Natural killer cell (primary cell): ENCODE measurements at regions not wholly inside any gene's neighbourhood (a gene's known extent, or its start where the extent isn't known, plus 50 kb on each side); places are given as distances from the start of the nearest gene placed in this dataset.

Experiments
- ATAC-seq, 3 donors: fragments of 150-1000 bp in 2 of 3; fragments of 200-7000 bp in 1 of 3; cut with Tn5 transposase; 1 replicate in 1 of 3; 2 replicates in 2 of 3; pipeline ENCODE4 v1.10.0; 2021; ENCODE audit warnings: mild to moderate bottlenecking in 2 of 3, moderate library complexity in 2 of 3
- DNase-seq, 2 donors: peaks; one replicate each; pipeline versions ENCODE4 v3.0.0 to v3.0.0-alpha.2; 2013 to 2021; ENCODE audit warnings: mixed read lengths in 1 of 2
- H3K27ac ChIP-seq: one replicate; pipeline ENCODE4 v1.5.1; 2013; ENCODE audit warnings: mild to moderate bottlenecking, low read length
- H3K27me3 ChIP-seq: one replicate; pipeline ENCODE4 v1.6.1; 2013; ENCODE audit warnings: low read length; ENCODE audit not compliant: control insufficient read depth, insufficient read depth
- H3K36me3 ChIP-seq: one replicate; pipeline ENCODE4 v1.6.1; 2013; ENCODE audit warnings: low read length; ENCODE audit not compliant: control insufficient read depth, insufficient read depth
- H3K4me1 ChIP-seq: one replicate; pipeline ENCODE4 v1.6.1; 2013; ENCODE audit warnings: low read length; ENCODE audit not compliant: control insufficient read depth, insufficient read depth
- H3K4me3 ChIP-seq: one replicate; pipeline ENCODE4 v1.5.1; 2013; ENCODE audit warnings: low read length
- H3K9me3 ChIP-seq: one replicate; pipeline ENCODE4 v1.6.1; 2013; ENCODE audit warnings: low read length; ENCODE audit not compliant: control insufficient read depth, insufficient read depth
- H3K27ac Mint-ChIP-seq, 2 donors: one replicate each; pipeline ENCODE4 v1.8.0; 2022; ENCODE audit warnings: mild to moderate bottlenecking in 2 of 2, mixed read lengths in 2 of 2, moderate library complexity in 1 of 2
- H3K27me3 Mint-ChIP-seq, 2 donors: one replicate each; pipeline ENCODE4 v1.8.0; 2022; ENCODE audit warnings: low read depth in 2 of 2, mixed read lengths in 2 of 2
- H3K36me3 Mint-ChIP-seq: one replicate; pipeline ENCODE4 v1.8.0; 2022; ENCODE audit warnings: mixed read lengths
- H3K4me1 Mint-ChIP-seq, 2 donors: one replicate each; pipeline ENCODE4 v1.8.0; 2022; ENCODE audit warnings: mixed read lengths in 2 of 2
- H3K4me3 Mint-ChIP-seq: one replicate; pipeline ENCODE4 v1.8.0; 2022; ENCODE audit warnings: mild to moderate bottlenecking, moderate library complexity, mixed read lengths
- H3K9me3 Mint-ChIP-seq, 2 donors: one replicate each; pipeline ENCODE4 v1.8.0; 2022; ENCODE audit warnings: mixed read lengths in 2 of 2
- CTCF ChIP-seq: fragments of 200-600 bp; IDR thresholded peaks from one replicate; pipeline ENCODE4 v1.8.0; 2022; ENCODE audit warnings: antibody characterized with exemption
- WGBS: methylation state at CpG from one replicate; pipeline ENCODE4 v1.1.7; 2013; ENCODE audit warnings: missing lambda C conversion rate; ENCODE audit not compliant: insufficient coverage; 5-methylcytosine and 5-hydroxymethylcytosine counted together
- intact Hi-C: fragments of 100-400 bp; cut with micrococcal nuclease; formaldehyde crosslinking; loops from one replicate; pipeline ENCODE4 v1.14.2; 2022

GRCh38 chr4:95987851-95988250 lies 148.0 kb downstream of the PDHA2 start:
- H3K27me3 Mint-ChIP-seq, result no peaks in the 10 kb centered on the region
- peaks cover 4% of the 10 kb centered on the region for H3K4me1 ChIP-seq
- no peak overlapping the region for H3K4me3 ChIP-seq
- no peak overlapping the region for H3K4me3 Mint-ChIP-seq
- no peaks in the 10 kb centered on the region for H3K36me3 ChIP-seq
- H3K27me3 ChIP-seq, result no peaks in the 10 kb centered on the region
- H3K27ac ChIP-seq, result no peak overlapping the region
- H3K9me3 Mint-ChIP-seq, result peaks cover 0 to 8% of the 10 kb centered on the region in 2 donors
- ATAC-seq (no peak), DNase-seq (no peak)
- TF ChIP-seq CTCF, result no peak
- H3K27ac Mint-ChIP-seq, result no peak overlapping the region
- intact Hi-C loops, result no loop called here
- peaks cover 7 to 11% of the 10 kb centered on the region in 2 donors for H3K4me1 Mint-ChIP-seq
- H3K36me3 Mint-ChIP-seq, result no peaks in the 10 kb centered on the region
- no peaks in the 10 kb centered on the region for H3K9me3 ChIP-seq

- ATAC-seq (no peak), DNase-seq (no peak)
- no peak overlapping the region for H3K4me3 ChIP-seq
- Mint-ChIP-seq H3K27ac (no peak overlapping the region), H3K9me3 (peaks cover 3 to 5% of the 10 kb centered on the region in 2 donors), H3K27me3 (no peaks in the 10 kb centered on the region), H3K36me3 (no peaks in the 10 kb centered on the region), H3K4me3 (no peak overlapping the region), H3K4me1 (no peaks in the 10 kb centered on the region)
- no peaks in the 10 kb centered on the region for H3K36me3 ChIP-seq
- WGBS, result 100% methylated on average over 2 of the region's 2 CpGs
- H3K27me3 ChIP-seq, result no peaks in the 10 kb centered on the region
- H3K27ac ChIP-seq, result no peak overlapping the region
- no peaks in the 10 kb centered on the region for H3K9me3 ChIP-seq
- H3K4me1 ChIP-seq, result no peaks in the 10 kb centered on the region
- no peak for TF ChIP-seq CTCF
- intact Hi-C loops, result no loop called here
These were observed 158.4 kb downstream of the PDHA2 start for GRCh38 chr4:95998311-95998710.

- H3K9me3 Mint-ChIP-seq, result peaks cover 0 to 3% of the 10 kb centered on the region in 2 donors
- H3K4me1 Mint-ChIP-seq, result no peaks in the 10 kb centered on the region
- 87% methylated on average over 7 of the region's 8 CpGs for WGBS
- DNase-seq (no peak), ATAC-seq (no peak)
- Histone ChIP-seq H3K36me3 (no peaks in the 10 kb centered on the region), H3K4me3 (no peak overlapping the region), H3K4me1 (no peaks in the 10 kb centered on the region), H3K9me3 (no peaks in the 10 kb centered on the region), H3K27me3 (no peaks in the 10 kb centered on the region), H3K27ac (no peak overlapping the region)
- H3K36me3 Mint-ChIP-seq, result no peaks in the 10 kb centered on the region
- no peaks in the 10 kb centered on the region for H3K27me3 Mint-ChIP-seq
- no peak overlapping the region for H3K27ac Mint-ChIP-seq
- intact Hi-C loops, result no loop called here
- no peak overlapping the region for H3K4me3 Mint-ChIP-seq
- TF ChIP-seq CTCF, result no peak
These were observed 164.3 kb downstream of the PDHA2 start for GRCh38 chr4:96003951-96004740.
